KMS-11 (cell line): ENCODE measurements at regions not wholly inside any gene's neighbourhood (a gene's known extent, or its start where the extent isn't known, plus 50 kb on each side); places are given as distances from the start of the nearest gene placed in this dataset.
"Not testable (repeated sequence)": the region's sequence is repeated elsewhere in the genome, so short reads cannot be mapped to it uniquely, and the experiment has no call there.

Experiments used
- H2AFZ ChIP-seq: fragments of 200-600 bp; sonication (generic); 2 replicates; pipeline ENCODE4 v1.6.1; 2016; ENCODE audit warnings: antibody characterized with exemption, mixed run types, low read depth
- H3K27ac ChIP-seq: fragments of 200-600 bp; sonication (generic); 2 replicates; pipeline ENCODE4 v1.6.1; 2016; ENCODE audit warnings: mild to moderate bottlenecking, mixed run types
- H3K27me3 ChIP-seq: fragments of 200-600 bp; sonication (generic); 2 replicates; pipeline ENCODE4 v1.6.1; 2017; ENCODE audit warnings: mild to moderate bottlenecking, low read depth, mixed run types, moderate library complexity; ENCODE audit not compliant: insufficient read depth
- H3K36me3 ChIP-seq: fragments of 200-600 bp; sonication (generic); 2 replicates; pipeline ENCODE4 v1.6.1; 2017; ENCODE audit warnings: mild to moderate bottlenecking, mixed run types; ENCODE audit not compliant: insufficient read depth
- H3K4me1 ChIP-seq: fragments of 200-600 bp; sonication (generic); 2 replicates; pipeline ENCODE4 v1.6.1; 2016; ENCODE audit warnings: mild to moderate bottlenecking, low read depth, mixed run types; ENCODE audit not compliant: poor library complexity, severe bottlenecking
- H3K4me2 ChIP-seq: fragments of 200-600 bp; sonication (generic); 2 replicates; pipeline ENCODE4 v1.7.0; 2016; ENCODE audit warnings: mild to moderate bottlenecking, mixed run types
- H3K4me3 ChIP-seq: fragments of 200-600 bp; sonication (generic); IDR thresholded peaks from 2 replicates; pipeline ENCODE4 v1.6.1; 2017; ENCODE audit warnings: low read depth, low read length, mixed read lengths; ENCODE audit not compliant: insufficient read depth
- H3K79me2 ChIP-seq: fragments of 200-600 bp; sonication (generic); 2 replicates; pipeline ENCODE4 v1.6.1; 2016; ENCODE audit warnings: low read depth, mixed run types; ENCODE audit not compliant: insufficient read depth
- H3K9ac ChIP-seq: fragments of 200-600 bp; sonication (generic); 2 replicates; pipeline ENCODE4 v1.6.1; 2016; ENCODE audit warnings: mild to moderate bottlenecking, mixed run types
- H4K20me1 ChIP-seq: fragments of 200-600 bp; sonication (generic); 2 replicates; pipeline ENCODE4 v1.6.1; 2016; ENCODE audit warnings: mild to moderate bottlenecking, mixed run types; ENCODE audit not compliant: insufficient read depth
- TF ChIP-seq, protein P1 (sequence below): fragments of 200-600 bp; sonication (generic); conservative IDR thresholded peaks from 2 replicates; pipeline ENCODE4 v1.6.1; 2017; ENCODE audit warnings: low read depth, mild to moderate bottlenecking, antibody characterized with exemption, low read length, moderate library complexity, mixed read lengths

DNA sequence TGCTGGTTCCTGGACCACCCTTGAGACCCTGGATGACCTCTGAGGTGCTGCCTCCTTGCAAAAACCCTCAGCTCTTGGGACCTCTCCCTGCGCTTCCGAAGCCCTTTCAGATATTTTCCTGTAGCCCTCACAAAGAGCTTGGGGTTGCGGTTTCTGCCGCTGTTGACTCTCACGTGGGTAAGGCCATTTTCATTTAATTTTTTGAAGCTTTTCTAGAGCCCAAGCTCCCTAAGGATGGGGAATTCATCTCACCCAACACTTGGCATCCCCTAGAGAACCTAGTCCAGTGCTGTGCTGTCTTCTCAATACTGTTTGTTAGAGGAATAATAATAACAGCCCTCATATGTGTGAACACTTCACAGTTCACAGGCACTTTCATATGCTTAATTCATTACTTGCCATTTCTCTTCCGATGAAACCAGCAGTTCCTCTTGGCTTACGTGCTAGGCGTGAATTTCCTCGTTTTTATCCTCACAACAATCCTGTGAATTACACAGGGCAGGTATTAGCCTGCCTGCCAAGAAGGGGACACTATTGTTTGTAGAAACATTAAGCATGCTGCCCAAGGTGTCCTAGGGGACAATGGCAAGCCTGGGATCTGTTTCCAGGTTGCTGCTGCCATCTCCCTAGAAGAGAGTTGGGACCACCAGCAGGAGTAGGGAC is 71.6 kb upstream of the CTBP2 start:
- H3K4me2 ChIP-seq: no peak overlapping the region
- TF ChIP-seq, protein P1, sequence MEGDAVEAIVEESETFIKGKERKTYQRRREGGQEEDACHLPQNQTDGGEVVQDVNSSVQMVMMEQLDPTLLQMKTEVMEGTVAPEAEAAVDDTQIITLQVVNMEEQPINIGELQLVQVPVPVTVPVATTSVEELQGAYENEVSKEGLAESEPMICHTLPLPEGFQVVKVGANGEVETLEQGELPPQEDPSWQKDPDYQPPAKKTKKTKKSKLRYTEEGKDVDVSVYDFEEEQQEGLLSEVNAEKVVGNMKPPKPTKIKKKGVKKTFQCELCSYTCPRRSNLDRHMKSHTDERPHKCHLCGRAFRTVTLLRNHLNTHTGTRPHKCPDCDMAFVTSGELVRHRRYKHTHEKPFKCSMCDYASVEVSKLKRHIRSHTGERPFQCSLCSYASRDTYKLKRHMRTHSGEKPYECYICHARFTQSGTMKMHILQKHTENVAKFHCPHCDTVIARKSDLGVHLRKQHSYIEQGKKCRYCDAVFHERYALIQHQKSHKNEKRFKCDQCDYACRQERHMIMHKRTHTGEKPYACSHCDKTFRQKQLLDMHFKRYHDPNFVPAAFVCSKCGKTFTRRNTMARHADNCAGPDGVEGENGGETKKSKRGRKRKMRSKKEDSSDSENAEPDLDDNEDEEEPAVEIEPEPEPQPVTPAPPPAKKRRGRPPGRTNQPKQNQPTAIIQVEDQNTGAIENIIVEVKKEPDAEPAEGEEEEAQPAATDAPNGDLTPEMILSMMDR: no peak

DNA sequence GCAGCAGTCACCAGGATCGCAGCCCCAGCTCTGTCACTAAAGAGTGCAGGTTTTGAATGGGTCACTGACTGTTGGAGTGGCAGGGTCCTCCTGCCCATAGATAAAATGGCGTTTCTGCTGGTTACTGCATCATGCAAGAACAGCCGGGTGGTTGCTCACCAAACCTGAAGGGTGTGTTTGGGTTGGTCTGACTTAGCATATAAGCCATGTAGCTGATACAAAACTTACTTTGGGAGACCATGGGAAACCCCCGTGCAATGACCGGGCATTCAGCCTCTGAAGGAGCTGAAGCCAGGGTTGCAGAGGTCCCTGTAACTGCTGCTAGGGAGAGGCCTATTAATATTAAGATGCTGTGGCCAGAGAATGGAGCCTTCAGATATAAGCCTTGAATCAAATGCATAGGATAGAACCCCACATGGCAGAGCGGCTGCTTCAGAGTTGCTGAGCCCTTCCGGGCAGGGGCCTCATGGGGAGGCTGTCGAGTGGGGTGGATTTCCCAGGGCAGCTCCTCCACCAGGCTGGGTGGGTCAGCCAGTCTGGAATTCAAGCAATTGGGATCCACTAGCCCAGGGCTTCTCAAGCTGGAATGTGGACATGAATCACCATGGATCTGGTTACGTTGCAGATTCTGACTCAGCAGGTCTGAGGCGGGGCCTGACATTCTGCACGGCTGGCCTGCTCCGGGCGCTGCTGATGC is 70.9 kb upstream of the CTBP2 start:
- no peaks in the 10 kb centered on the region for H3K4me1 ChIP-seq
- no peak overlapping the region for H2AFZ ChIP-seq
- H3K27me3 ChIP-seq: no peaks in the 10 kb centered on the region
- H3K79me2 ChIP-seq: no peaks in the 10 kb centered on the region
- no peak overlapping the region for H3K27ac ChIP-seq
- no peak overlapping the region for H3K4me3 ChIP-seq
- TF ChIP-seq, protein P1: no peak
- no peak overlapping the region for H3K4me2 ChIP-seq
- no peaks in the 10 kb centered on the region for H3K36me3 ChIP-seq
- H4K20me1 ChIP-seq: no peaks in the 10 kb centered on the region
- H3K9ac ChIP-seq: no peak overlapping the region

More for the DNA sequence above, 71.6 kb upstream of the CTBP2 start:
- Histone ChIP-seq H2AFZ (no peak overlapping the region), H3K4me3 (no peak overlapping the region), H3K27ac (no peak overlapping the region), H3K79me2 (no peaks in the 10 kb centered on the region), H3K9ac (no peak overlapping the region), H3K27me3 (no peaks in the 10 kb centered on the region), H3K4me1 (no peaks in the 10 kb centered on the region), H4K20me1 (no peaks in the 10 kb centered on the region), H3K36me3 (no peaks in the 10 kb centered on the region)

DNA sequence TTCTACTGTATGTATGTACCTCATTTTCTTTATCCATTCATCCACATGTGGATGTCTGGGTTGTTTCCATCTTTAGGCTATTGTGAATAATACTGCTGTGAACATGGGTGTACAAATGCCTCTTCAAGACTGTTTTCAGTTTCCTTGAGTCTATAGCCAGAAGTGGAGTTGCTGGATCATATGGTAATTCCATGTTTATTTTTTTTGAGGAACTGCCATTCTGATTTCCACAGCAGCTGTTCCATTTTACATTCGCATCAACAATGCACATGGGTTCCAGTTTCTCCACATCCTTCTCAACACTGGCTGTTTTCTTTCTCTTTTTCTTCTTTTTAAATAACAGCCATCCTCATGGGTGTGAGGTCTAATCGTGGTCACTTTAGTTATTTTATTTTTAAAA is 69.9 kb upstream of the CTBP2 start:
- TF ChIP-seq, protein P1: no peak
- H3K4me3 ChIP-seq: no peak overlapping the region
- no peaks in the 10 kb centered on the region for H3K36me3 ChIP-seq

DNA sequence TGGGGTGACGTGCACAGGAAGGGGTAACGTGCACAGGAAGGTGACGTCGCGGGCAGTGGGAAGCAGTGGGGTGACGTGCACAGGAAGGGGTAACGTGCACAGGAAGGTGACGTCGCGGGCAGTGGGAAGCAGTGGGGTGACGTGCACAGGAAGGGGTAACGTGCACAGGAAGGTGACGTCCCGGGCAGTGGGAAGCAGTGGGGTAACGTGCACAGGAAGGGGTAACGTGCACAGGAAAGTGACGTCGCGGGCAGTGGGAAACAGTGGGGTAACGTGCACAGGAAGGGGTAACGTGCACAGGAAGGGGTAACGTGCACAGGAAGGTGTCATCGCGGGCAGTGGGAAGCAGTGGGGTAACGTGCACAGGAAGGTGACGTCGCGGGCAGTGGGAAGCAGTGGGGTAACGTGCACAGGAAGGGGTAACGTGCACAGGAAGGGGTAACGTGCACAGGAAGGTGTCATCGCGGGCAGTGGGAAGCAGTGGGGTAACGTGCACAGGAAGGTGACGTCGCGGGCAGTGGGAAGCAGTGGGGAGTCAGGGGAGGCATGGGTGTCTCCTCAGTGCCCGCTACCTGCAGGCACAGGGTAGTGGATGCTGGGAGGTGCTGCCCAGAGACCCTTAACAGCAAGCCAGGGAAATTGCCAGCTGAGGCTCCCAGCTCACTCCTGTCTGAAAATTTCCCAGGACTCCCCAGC is 68.0 kb upstream of the CTBP2 start:
- not testable (repeated sequence) for H3K4me3 ChIP-seq, H3K79me2 ChIP-seq, H3K4me2 ChIP-seq, H3K36me3 ChIP-seq, H2AFZ ChIP-seq, H3K27ac ChIP-seq, H3K4me1 ChIP-seq, H3K9ac ChIP-seq, H4K20me1 ChIP-seq, H3K27me3 ChIP-seq

More for the DNA sequence above, 69.9 kb upstream of the CTBP2 start:
- no peak overlapping the region for H3K9ac ChIP-seq
- H2AFZ ChIP-seq: no peak overlapping the region
- H4K20me1 ChIP-seq: no peaks in the 10 kb centered on the region
- H3K27me3 ChIP-seq: no peaks in the 10 kb centered on the region
- H3K4me2 ChIP-seq: no peak overlapping the region
- no peak overlapping the region for H3K27ac ChIP-seq
- no peaks in the 10 kb centered on the region for H3K79me2 ChIP-seq
- H3K4me1 ChIP-seq: no peaks in the 10 kb centered on the region
